GM18861 (cell line): ENCODE measurements at regions not wholly inside any gene's neighbourhood (a gene's known extent, or its start where the extent isn't known, plus 50 kb on each side); places are given as distances from the start of the nearest gene placed in this dataset.
"Not testable (repeated sequence)": the region's sequence is repeated elsewhere in the genome, so short reads cannot be mapped to it uniquely, and the experiment has no call there.

Experiments used
- ATAC-seq: cut with Tn5 transposase; IDR thresholded peaks from one replicate; pipeline ENCODE4 v1.9.1; 2021; ENCODE audit not compliant: unreplicated experiment

- ATAC-seq = not testable (repeated sequence)
Observed at GRCh38 chr1:234785471-234785919, 175.5 kb upstream of the IRF2BP2 start.

- not testable (repeated sequence) for ATAC-seq
Observed at GRCh38 chr1:234784108-234784507, 174.1 kb upstream of the IRF2BP2 start.

DNA sequence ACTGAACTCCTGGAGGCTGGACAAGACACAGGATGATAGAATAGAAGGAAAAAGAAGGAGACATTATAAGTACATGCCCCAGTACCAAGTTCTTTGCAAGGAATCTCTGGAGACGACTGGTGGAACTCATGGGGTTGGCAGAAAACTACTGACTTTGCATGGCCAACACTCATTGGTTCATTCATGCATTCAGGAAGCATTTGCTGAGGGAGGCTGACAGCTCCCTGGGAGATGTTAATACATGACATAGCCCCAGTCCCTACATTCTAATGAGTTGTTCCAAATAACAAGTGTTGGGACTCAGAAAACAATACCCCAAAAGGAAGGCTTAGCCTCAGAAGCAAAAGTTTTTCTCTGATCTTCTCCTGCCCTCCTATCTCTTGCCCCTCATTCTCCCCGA lies 172.8 kb upstream of the IRF2BP2 start:
- ATAC-seq = no peak

- ATAC-seq = no peak
Observed at GRCh38 chr1:234782105-234782751, 172.2 kb upstream of the IRF2BP2 start.

GRCh38 chr1:234781241-234782065 lies 171.5 kb upstream of the IRF2BP2 start:
- ATAC-seq = no peak

DNA sequence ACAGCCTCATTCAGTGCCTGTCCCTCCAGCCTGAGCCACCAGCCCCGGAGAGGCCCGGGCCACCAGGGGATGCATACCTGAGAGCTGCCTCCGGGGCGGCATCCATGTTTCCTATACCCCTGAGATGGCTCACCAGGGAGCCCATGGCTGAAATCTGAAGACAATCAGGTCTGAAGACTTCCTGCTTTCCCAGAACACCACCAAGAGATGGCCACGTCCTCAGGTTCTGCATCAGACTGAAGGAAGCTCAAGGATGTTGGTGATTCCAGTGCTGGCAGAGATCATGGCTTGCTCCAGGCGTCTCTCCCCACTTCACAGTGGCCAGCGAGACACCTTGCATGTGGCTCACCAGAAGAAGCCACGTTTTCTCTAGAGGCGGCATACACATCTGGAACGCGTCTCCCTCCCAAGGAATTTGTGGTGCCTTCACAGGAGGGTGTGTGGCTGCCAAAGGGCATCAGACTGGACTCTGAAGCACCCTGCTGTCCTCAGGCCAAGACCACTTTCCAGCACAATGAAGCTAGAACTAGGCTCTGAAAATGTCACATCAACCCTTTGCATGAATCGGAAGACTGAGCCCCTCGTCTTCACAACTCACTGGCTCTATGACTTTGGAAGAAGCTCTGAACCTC lies 170.7 kb upstream of the IRF2BP2 start:
- ATAC-seq = no peak

- no peak for ATAC-seq
Observed at GRCh38 chr1:234780112-234780511, 170.1 kb upstream of the IRF2BP2 start.

- not testable (repeated sequence) for ATAC-seq
Observed at GRCh38 chr1:234779600-234779999, 169.6 kb upstream of the IRF2BP2 start.

DNA sequence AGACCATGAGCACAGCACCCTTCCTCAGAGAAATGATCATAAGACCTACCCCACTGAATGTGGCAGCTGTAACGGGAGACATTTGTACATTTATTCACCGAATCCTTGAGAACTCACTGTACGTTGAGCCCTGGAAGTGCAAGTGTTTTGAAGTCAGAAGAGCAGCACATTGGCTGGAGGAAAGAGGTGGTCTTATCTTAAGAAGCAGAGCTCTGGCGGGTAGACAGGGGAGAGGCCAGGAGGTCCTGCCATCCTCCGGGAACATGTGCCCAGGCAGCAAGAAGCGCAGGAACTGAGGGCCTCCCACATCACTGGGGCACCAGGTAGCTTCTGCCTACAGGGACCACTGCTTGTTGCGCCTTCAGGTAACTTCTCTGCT lies 169.2 kb upstream of the IRF2BP2 start:
- ATAC-seq = no peak

GRCh38 chr1:234778221-234779159 lies 168.5 kb upstream of the IRF2BP2 start:
- ATAC-seq = no peak

DNA sequence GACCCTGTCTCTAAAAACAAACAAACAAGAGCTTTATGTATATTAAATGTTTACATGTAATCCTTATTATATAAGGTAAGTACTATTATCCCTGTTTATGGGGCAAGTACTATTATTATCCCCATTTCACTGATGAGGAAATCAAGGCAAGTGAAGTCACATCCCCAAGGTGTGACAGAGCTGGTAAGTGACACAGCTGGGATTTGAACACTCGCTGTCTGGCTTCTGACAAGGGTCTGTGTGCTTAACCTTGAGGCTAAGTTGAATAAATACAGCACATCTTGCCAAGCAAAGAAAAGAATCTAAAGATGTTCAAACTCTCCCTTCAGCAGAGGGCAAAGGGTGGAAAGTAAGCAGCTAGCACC lies 167.9 kb upstream of the IRF2BP2 start:
- ATAC-seq = no peak

DNA sequence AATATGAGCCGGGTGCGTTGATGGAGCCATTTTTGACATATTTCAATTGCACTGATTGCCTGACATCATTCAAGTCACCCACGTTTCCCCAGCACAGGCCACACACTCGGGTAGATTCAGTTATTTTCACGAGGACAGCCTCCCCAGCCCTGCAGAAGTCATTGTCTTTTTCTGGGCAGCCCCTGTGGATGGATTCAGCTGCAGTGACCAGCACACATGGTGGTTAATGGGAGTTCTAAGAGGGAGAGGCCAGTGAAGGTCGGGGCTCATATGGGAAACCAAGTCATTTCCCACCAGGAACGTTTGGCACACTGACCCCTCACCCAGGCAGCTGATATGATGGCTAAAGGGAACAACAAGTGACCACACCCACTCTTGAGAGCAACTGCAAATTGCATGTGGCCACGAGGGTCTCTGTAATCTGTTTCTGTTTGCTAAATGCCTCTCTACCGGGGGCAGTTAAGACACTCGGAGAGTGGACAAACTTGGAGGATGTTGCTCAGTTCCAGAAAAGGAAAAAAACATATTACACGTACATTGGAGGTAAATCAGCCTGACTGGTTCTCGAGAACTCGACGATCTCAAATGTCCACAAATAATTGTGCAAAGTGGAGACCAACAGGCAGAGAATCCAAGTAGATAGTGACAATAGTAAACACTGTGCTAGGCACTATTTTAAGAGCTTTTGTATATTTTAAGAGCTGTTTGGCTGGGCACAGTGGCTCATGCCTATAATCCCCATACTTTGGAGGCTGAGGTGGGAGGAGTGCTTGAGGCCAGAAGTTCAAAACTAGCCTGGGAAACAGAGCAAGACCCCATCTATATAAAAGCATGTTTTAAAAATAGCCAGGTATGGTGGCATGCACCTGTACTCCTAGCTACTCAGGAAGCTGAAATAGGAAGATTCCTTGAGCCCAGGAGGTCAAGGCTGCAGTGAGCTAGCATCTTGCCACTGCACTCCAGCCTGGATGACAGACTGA lies 167.2 kb upstream of the IRF2BP2 start:
- no peak for ATAC-seq

GRCh38 chr1:234776256-234776875 lies 166.4 kb upstream of the IRF2BP2 start:
- no peak for ATAC-seq

GRCh38 chr1:234775477-234776246 lies 165.7 kb upstream of the IRF2BP2 start:
- no peak for ATAC-seq

DNA sequence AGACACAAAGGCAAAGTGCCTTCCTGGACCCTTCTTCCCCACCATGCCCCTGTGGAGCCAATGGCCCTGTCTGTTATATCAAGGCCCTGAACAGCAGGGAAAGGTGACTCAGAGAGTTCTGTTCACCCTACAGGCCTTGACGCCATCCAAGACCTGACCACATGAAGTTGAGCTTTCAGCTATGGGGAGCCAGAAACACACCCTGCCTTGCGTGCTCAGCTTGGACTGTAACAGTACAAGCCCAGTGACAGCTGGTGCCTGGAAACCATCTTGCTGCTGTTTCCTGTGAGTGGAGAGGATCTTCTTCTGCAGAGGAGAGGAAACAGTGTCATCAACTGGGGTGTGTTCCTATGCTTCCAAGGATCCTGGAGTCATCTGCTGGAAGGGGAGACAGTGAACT lies 165.0 kb upstream of the IRF2BP2 start:
- ATAC-seq = no peak

DNA sequence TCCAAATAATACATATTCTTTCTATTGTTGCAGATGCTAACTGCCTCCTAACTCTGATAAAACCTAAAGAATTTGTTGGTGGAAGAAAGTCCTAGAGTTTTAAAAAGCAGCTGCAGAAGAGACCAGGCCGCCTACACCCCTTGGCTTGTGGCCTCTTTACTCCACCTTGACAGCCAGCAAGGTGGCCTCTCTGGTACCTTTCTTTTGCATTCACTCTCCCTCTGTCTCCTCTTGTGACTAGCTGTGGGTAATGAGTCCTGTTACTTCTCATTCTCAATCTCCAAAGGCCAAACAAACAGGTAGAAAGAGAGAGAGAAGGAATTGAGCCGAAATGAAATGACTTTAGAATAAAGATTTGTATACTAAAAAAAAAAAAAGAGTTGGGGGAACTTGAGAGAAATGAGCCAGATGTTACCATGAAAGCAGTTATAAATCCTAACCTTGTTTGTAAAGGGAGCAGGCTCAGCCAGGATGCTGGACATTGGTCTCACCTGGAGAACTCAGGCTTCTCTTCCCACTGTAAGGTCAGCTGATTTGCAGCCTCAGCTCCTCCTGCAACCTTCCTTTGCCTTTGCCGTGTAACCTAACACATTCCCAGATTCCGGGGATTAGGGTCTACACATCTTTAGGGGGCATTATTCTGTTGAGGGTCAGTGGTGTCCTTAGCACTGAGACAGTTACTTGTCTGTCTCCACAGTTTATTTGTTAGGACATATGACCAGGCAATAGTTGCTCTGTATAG lies 164.1 kb upstream of the IRF2BP2 start:
- ATAC-seq = no peak

DNA sequence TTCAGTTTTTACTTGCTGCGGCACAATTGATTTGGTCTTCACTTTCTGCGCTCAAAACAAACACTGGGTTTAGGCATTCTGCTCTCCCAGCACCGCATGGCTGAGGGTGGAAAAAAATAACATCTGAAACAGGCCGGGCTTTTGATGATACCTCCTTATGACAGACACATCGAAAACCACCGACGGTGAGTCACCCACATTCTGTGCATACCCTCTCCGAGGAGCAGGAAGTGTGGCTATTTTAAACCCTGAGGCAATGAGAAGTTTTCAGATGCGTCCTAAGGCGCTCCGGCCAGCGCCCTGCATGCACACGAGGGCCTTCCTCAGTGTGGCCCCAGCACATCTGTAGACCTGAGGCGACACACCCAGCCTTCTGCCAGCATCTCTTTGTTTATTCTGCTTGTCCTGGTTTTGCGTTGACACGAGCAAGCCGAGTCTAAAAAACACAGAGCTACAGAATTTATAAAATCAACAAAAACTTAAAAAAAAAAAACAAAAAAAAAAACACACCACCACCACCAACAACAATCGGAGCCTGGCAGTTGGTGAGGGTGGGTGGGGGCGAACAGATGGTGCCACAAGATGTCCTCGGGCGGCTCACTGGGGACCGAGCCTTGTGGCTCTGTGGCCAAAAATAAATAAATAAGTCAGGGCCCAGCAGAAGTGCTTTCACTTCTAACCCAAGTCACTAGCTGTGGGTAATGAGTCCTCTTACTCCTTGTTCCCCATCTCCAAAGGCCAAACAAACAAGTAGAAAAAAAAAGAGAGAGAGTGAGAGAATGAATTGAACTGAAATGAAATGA lies 162.6 kb upstream of the IRF2BP2 start:
- peak; percentile 91 for ATAC-seq
